NCI-H1092 (cell line): ENCODE measurements at regions not wholly inside any gene's neighbourhood (a gene's known extent, or its start where the extent isn't known, plus 50 kb on each side); places are given as distances from the start of the nearest gene placed in this dataset.

Experiments used
- DNase-seq: peaks from one replicate; lab custom pipeline; 2025; lab: John Stamatoyannopoulos, UW

DNA sequence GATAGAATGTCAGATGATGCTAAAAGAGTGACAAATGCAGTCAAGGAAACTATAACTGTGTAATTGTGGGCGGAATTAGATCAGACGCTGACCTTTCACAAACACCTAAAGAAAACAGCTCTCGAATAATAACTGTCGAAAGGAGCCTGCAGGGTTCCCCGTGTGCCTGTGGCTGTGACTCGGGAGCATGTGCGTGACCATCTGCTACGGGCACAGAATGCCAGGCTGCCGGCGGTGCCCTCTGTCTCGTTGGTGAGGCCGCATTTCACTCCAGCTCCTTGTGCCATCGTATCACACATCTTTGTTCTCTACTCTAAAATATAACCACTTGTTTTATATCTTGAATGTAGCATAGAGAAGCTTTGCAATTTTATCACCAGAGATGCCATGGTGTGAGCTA is 267.8 kb upstream of the FMN2 start:
- DNase-seq, result no peak

DNA sequence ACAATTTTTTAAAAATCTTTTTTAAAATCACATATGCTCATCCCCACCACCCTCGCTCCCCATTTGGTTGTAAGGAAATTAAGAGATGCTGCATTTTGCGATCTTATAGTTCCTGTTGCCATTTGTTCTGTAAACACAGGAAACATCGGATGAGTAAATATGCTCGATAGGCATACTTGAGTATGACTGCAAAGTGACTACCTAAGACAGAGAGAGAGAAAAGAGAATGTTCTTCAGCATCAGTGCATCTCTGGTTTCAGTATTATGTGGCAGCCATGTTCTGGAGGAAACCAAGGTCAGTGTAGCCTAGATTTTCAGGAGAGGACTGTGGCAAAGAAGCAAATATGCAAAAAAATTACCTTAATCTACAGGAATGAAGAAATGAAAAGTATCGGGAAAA is 265.5 kb upstream of the FMN2 start:
- no peak for DNase-seq

DNA sequence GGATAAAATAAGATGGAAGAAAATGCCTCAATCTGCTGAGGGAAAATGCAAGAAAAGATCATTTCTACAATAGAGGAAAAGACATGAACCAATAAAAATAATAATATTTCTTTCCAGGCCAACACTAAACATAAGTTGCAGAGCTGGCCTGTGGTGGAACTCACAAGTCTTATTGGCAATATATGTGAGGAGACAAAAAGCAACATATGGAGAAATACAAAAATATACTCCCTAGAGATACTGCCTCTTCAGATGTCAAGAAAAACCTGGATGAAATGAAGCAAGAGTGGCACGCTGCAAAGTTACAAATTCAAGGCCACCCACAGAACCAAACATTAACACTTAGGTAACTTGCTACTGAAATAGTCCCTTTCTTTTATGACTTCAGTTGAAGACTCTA is 264.9 kb upstream of the FMN2 start:
- DNase-seq, result no peak

DNA sequence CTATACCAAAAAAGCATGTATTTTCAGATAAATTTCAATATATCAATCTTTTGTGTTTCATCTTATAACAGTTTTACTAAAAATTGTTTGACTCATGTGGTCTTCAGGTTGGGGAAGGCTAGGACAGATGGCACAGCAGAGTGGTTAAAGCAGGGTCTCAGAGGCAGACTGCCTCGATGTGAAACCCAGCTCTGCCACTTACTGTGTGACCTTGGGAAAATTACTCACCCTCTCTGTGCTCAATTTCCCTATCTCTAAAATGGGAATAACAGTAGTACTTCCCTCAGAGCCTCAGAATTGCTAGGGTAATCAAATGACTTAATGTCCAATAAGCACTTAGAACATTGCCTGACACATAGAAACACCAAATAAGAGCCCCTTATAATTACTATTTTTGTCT is 262.1 kb upstream of the FMN2 start:
- no peak for DNase-seq

DNA sequence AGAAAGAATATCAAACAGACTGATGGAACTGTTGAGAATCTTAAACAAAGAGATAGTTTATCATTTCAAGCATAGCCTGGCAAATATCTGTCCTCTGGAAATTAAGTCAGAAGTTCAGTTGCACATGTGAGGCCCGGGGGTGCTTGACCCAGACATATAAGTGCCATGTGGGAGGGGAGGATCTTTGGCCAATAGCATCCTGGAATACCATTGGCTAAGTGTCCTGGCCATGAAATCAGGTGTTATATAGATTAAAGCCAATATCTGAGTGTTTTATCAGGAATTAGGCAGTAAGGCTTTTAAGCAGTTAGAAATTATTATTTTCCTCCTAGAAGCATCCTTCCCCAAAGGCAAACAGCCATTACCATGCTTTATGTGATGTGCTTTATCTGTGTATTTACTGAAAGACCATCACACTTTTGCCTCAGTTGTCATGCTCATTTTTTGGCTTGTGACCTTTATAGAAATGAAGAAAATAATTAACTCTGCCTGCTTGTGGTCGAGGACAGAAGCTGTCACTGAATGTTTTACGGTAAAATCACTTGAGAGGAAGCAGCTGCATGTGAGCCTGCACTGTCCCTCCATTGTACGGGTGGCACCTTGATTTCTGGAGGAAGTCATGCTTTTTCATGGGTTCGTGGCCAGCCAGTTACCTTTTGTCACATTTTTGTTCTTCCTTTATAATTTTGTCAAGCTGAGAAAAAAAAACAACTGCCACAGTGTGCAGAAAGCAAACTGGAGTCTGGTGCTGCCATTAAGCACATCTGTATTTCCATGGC is 259.9 kb upstream of the FMN2 start:
- no peak for DNase-seq

DNA sequence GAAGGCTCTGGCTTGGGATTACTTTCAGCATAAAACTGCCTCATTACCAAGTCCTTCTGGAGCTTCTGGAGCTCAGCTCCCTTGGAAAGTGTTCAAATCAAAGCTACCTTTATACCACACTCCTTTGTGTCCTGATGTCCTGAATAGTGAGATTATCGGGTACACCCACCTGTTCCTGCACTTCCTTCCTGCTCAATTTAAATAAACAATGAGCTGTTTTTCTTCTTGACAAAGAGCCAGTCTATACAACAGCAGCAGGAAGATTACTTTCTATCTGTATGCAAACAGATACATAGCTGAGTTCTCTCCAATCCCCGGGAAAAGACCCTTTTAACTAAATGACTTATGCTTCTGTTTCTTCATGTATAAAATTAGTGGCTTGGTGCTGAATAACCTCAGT is 258.0 kb upstream of the FMN2 start:
- DNase-seq, result no peak

DNA sequence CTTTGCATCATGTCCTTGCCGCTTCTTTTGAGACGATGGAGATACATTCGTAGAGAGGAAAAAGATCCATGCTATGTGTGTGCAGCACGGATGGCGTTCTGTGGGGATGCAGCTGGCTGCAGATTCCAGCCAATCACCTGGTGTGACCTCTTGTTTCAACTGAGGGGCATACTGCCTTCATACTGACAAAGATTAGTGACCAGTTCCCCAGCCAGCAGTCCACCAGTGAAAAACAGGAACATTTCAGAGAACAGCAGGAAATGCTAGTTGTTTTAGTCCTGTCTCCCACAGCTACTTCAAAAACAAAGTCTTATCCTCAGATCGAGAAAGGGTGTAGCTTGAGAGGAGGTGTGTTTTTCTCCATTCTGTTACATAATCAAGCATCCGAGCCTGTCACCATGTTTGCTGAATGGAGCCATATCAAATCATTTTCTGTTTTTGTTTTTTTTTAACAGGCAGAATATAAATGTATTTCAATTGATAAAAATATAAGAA is 255.7 kb upstream of the FMN2 start:
- no peak for DNase-seq

DNA sequence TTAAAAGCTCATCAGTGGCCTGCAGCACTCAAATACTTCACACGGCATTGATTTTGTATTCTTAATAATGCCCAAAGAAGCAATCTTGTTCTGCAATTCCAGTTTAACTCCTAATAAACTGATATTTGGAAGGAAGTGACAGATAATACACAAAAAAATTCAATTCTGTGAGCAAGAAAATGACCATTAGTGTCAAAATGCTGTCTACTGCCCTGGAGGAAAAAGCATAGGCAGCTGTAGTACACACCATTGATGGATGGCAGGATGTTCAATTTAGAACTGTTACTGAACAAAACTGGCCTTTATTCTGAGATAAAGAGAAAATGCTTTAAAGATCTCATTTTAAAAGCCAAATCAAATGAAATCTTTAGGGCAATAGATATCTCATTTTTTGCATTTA is 251.3 kb upstream of the FMN2 start:
- no peak for DNase-seq

DNA sequence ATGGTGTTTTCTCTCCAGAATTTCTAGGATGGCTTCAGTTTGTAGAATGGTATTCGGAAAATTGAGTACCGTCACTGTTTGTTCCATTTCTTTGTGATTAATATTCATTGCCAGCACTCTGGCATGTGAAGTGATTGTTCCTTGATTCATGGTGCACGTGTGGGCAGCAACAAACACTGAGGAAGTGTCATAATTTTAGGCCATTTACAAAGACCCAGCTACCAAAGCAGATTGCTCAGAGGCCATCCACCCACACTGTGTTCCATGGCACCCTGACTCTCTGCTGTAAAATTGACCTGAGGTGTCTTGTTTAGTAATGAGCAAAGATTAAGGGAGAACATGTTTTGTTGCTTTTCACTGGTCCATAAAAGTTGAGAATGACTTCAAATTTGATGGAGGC is 250.9 kb upstream of the FMN2 start:
- DNase-seq, result no peak

DNA sequence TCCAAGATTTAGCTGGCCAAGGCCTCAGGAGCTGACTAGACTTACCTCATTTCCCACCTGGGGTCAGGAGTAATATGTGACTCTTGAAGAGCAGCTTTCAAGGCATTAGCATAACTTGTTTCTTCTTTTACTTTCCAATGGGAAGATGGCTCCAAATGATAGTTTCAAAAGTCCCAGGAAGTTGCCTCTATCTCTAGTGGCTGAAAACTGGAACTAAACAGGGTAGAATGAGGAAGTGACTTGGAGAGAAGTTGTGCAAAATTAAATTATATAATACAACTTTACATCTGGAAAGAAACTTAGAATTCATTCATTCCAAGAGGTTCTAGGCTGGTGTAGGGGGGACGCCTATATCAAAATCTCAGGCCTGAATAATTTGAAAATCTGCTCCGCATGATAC is 250.1 kb upstream of the FMN2 start:
- DNase-seq, result no peak

DNA sequence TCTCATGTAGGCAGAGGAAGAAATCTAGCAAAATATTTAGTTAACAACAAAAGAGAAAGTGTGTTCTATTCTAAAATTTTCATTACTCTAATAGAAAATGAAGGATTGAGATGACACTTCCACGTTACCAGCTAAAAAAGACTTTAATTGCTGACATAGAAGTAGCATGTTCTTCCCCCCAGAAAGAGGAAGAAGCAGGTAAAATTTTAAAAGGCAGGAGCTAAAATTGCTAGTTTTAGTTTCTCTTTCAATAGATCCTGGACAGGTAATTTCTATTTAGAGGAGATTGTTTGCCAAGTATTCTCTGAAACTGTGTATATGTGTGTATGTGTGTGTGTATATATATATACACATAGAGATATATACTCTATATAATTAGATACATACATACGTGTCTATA is 248.1 kb upstream of the FMN2 start:
- DNase-seq, result no peak

DNA sequence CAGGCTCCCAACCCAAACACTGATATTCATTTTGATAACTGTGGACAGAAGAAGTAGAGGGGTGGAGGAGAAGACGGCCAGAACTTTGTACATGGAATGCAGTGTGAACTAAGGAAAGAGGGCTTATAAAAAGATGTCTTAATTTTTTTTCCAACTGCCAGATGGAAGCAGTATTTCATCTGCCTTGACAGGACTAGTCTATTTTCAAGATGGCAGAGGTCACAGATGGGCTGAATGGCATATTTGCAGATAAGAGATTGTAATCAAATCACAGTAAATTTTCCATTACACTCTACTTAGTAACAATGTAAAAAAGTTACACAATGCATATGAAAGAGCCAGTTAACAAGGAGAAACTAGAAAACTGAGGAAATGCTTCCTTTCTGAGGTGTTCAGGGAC is 246.8 kb upstream of the FMN2 start:
- no peak for DNase-seq

DNA sequence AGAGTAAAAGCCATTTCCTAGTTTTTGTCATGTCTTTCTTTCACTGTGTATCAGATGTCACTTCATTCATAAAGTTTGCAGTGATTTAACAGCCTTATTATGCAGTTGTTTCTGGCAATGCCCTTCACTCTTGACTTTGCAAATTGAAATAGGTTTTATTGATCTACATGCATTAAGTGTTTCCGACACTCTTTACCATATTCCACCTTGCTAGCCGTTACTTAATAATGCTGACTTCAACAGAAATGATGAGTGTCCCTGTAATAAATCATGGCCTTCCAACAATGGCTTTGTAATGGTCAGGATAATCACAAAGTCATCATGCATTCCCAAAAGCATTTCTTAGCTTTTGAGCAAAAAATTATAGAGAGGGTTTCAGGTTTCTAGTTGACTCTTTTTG is 236.8 kb upstream of the FMN2 start:
- no peak for DNase-seq

DNA sequence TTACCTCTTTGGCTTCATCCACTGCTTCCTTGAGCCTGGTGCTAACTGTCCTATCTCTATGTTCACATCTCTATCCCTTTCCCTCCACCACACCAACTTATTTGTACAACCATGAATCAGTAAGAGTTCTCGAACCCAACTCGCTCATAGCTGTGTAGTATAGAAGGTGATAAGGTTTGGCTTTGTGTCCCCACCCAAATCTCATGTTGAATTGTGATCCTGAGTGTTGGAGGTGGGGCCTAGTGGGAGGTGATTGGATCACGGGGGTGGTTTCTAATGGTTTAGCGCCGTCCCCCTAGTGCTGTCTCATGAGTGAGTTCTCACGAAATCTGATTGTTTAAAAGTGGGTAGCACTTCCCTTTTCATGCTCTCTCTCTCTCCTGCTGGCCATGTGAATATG is 235.6 kb upstream of the FMN2 start:
- DNase-seq, result no peak

DNA sequence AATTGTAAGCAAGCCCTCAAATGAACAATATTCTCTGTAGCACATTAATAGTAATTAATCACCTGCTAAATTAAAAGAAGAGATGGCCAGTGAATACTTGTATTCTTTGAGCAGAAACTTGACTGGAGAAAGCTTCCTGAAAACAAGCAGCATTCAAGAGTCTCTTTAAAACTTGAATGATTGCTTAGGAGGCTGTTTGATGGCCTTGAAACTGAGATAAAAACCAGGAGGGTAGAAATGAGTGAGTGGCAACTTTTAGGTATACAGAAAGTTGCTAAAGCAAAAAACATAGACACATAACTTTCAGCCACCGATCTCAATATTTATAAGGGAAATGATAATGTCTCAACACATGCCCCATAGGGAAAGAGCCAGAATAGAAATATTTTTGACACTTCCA is 234.8 kb upstream of the FMN2 start:
- DNase-seq, result no peak

DNA sequence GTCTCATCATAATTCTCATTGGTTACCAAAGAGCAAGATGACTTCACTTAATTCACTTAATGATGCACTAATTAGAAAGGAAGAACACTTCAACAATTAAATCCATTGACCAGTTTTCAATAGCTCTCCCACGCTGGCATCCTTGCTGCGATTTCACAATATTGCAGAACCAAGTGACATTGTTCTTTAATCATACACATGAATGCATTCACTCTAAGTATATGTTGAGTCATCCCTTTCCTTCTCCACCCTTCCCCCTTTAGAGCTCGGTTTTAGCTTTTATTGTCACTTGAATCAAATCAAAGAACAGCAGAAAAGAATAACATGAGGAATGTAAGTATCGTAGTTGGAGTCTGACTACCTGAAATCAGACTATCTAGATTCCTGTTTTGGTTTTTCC is 233.6 kb upstream of the FMN2 start:
- DNase-seq, result no peak

DNA sequence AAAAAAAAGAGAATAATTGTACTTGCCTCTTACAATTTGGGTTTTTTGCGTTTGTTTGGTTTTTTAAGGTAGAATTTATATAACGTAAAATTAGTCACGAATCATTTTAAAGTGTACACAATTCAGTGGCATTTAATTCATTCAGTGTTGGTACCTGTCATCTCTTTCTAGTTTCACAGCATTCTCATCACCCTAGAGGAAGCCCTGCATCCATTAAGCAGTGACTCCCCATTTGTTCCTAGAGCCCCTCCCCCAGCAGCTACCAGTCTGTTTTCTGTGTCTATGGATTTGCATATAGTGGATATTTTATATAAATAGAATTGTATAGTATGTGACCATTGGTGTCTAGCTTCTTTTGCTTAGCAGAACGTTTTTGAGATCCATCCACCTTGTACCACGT is 233.2 kb upstream of the FMN2 start:
- no peak for DNase-seq

DNA sequence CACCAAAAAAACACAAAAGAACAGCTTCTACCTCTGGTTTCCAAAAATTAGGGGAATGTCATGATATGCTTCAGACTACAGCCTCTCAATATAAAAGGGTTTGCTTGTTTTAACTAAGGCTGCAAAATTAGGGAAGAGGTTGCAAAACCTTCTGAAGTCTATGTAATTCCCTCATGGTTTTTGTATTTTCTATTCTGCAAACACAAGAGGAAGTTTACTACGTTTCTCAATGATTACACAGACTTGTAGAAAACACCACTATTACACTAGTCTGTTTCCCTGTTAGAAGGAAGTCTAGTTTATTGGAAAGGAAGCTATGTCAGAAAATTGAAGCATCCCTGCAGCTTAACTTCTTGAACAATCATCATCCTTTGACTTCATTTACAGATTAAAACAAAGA is 229.7 kb upstream of the FMN2 start:
- DNase-seq, result no peak

DNA sequence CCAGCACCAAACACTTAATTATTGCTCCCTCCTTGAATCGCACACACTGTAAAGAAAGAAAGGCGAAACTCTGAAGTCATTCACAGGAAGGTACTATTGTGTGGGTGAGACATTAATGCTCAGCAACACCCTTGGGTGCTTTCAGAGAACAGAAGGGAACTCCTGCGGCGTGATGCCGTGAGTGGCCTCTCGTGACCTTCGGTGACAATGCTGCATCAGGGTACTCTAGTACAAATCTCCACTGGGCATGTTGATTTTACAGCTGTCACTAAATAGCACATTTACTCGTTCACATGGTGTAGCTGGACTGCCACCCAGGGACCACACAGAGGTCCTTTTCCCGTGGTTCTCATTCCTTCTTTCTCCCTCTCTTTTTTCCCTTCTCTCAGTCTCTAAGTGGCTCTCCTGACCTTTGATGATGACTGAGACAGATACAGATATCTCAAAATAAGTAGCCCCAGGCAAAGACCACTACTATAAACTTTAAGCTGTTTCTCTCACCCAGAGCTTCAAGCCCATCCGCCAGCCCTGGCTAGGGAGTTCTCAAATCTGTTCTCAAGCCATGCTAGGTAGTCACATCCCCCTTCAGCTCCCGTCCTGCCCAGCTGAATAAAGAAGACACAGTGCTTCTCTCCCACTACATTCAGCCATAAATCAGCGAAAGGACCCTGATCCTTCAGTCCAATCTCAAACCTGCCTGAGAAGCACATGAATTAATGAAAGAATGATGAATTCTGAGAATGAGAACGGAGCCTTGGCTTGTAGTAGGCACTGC is 223.4 kb upstream of the FMN2 start:
- no peak for DNase-seq

DNA sequence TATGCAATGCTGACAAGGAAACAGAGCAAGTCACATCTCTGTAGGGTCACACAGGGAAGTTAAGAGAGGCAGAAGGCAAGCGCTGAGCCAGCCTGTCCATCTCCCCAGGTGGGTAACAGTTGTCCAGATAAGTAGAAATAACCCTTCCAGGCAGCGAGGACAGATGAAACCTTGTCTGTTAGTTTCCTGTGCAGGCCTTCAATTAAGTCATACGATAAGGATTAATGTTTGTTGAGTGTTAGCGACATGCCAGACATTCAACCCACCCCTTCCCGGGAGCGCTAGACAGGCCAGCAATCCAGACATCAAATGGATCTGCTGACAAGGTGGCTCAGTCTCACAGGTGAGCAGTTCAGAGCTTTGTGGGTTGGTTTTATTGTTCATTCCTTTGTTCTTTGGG is 221.5 kb upstream of the FMN2 start:
- no peak for DNase-seq

DNA sequence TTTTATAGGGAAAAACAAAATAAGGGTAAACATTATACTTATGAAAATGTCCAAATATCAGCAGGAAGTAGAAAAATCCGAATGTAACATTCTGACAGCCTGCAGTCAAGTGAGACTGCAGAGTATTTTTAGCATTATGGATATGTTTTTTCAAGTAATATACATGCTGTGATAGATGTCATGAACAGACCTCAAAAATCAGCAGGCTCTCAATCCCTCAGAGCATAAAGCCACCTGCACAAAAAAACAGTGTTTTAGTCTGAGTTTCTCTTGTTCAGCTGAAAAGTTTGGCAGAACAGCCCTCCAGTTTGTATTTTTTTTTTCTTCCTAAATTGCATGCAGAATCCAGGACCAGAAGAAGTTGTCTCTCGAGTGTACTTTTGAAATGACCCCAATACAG is 219.1 kb upstream of the FMN2 start:
- DNase-seq, result no peak

DNA sequence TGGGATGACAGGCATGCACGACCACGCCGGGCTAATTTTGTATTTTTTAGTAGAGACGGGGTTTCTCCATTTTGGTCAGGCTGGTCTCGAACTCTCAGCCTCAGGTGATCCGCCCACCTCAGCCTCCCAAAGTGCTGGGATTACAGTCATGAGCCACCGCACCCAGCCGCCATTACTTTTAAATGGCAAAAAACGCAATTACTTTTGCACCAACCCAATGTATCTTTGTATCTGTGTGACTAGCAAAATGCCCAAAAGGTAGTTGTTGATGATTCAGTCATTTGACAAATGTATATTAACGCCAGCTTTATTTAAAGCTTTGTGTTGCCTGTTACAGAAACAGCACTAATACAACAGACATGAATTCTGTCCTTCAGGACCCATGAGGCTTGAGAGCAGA is 216.9 kb upstream of the FMN2 start:
- no peak for DNase-seq

DNA sequence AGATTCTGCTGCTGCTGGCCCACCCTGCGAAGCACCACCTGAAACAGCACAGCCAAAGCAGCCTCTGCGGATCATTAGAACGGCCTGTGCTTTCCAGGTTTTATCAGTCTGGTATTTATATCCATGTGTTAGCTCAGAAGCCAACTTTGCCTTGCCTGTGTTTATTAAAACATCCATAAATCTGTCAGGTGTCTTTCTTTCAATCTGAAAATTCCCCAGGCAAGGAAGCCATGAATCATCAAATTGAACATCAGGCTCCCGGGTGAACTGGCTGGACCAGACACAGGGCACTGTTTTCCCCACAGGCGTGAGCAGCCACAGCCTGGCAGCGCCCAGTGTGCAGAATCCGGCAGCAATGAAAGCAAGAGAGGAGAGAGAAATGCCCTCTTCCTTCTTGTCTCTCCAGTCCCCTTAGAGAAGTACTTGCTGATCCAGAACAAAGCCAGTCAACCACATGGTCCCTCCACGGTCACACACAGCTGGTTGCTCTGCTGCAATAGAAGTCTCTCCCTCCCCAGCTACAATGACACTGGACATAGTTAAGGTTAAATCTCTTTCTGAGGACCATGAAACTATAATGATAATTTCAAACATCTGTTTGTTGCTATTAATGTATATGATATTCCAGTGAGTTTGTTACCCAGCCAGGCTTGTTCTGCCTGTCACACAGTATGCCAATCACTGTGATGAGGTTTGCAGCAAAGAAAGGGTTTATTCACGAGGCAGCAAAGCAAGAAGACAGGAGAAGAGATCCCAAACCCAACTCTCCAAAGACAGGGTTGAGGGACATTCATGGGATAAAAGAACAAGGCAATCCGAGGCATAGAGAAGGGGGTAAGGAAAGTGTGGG is 212.1 kb upstream of the FMN2 start:
- no peak for DNase-seq
